H1 (cell line): ENCODE measurements at regions not wholly inside any gene's neighbourhood (a gene's known extent, or its start where the extent isn't known, plus 50 kb on each side); places are given as distances from the start of the nearest gene placed in this dataset.

ENCODE experiments used
- CTCF ChIP-seq, 3 experiments: IDR thresholded peaks; 1 replicate in 2 of 3; 2 replicates in 1 of 3; pipeline versions ENCODE4 v1.5.1 to v1.6.1; 2011; ENCODE audit warnings: low read length in 3 of 3, mild to moderate bottlenecking in 3 of 3, inconsistent platforms in 2 of 3, low read depth in 1 of 3, moderate library complexity in 1 of 3; ENCODE audit not compliant: insufficient read depth in 1 of 3; ENCODE audit errors: control extremely low read depth in 1 of 3
- EGR1 ChIP-seq: IDR thresholded peaks from 2 replicates; pipeline ENCODE4 v1.6.1; 2011; ENCODE audit warnings: low read depth, low read length, borderline replicate concordance

GRCh38 chr2:183935005-183935404 lies 663.3 kb upstream of the ZNF804A start:
- TF ChIP-seq CTCF (IDR thresholded peaks at IDR 0.05; ENCODE audit: control extremely low read depth in 1 of 3, insufficient read depth in 1 of 3, low read depth in 1 of 3, low read length in 3 of 3) (no peak), EGR1 (no peak)
